Memory B cell (primary cell): ENCODE measurements at regions not wholly inside any gene's neighbourhood (a gene's known extent, or its start where the extent isn't known, plus 50 kb on each side); places are given as distances from the start of the nearest gene placed in this dataset.

ENCODE experiments used
- ATAC-seq: fragments of 150-1000 bp; cut with Tn5 transposase; 2 replicates; pipeline ENCODE4 v1.10.0; 2021; ENCODE audit warnings: low read depth, mild to moderate bottlenecking, moderate library complexity
- DNase-seq, 2 donors: peaks; one replicate each; pipeline ENCODE4 v3.0.0; 2022; ENCODE audit warnings: low spot score in 2 of 2
- H3K27ac Mint-ChIP-seq: one replicate; pipeline ENCODE4 v1.8.0; 2022; ENCODE audit warnings: mild to moderate bottlenecking, moderate library complexity, mixed read lengths
- H3K27me3 Mint-ChIP-seq: one replicate; pipeline ENCODE4 v1.8.0; 2022; ENCODE audit warnings: mixed read lengths
- H3K36me3 Mint-ChIP-seq: one replicate; pipeline ENCODE4 v1.8.0; 2022; ENCODE audit warnings: mild to moderate bottlenecking, mixed read lengths
- H3K4me1 Mint-ChIP-seq: one replicate; pipeline ENCODE4 v1.8.0; 2022; ENCODE audit warnings: mixed read lengths
- H3K4me3 Mint-ChIP-seq: one replicate; pipeline ENCODE4 v1.8.0; 2022; ENCODE audit warnings: mild to moderate bottlenecking, moderate library complexity, mixed read lengths
- H3K9me3 Mint-ChIP-seq: one replicate; pipeline ENCODE4 v1.8.0; 2022; ENCODE audit warnings: mixed read lengths

GRCh38 chr3:147773116-147773630, 364.0 kb downstream of the ZIC1 start:
- Mint-ChIP-seq H3K4me3 (no peak overlapping the region), H3K9me3 (no peaks in the 10 kb centered on the region), H3K27me3 (no peaks in the 10 kb centered on the region), H3K4me1 (no peaks in the 10 kb centered on the region), H3K27ac (no peak overlapping the region), H3K36me3 (no peaks in the 10 kb centered on the region)
- DNase-seq (no peak), ATAC-seq (no peak)

DNA sequence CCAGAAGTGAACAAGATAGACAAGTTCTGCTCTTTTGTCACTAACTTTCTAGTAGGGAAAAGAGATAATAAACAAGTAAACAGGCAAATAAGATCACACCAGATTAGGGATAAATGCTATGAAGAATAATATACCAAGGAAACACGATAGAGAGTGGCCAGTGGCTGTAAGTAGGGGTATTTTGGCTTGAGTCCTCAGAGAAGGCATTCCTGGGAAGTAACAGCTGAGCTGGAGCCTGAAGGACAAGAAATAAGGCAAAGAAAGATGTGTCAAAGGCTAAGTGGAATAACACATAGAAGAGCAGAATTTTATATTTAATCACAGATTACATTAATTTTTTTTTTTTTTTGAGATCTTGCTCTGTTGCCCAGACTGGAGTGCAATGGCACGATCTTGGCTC, 366.2 kb downstream of the ZIC1 start:
- H3K27me3 Mint-ChIP-seq = no peaks in the 10 kb centered on the region
- ATAC-seq (no peak), DNase-seq (no peak)
- no peaks in the 10 kb centered on the region for H3K36me3 Mint-ChIP-seq
- H3K4me3 Mint-ChIP-seq = no peak overlapping the region
- no peak overlapping the region for H3K27ac Mint-ChIP-seq
- H3K4me1 Mint-ChIP-seq = no peaks in the 10 kb centered on the region
- H3K9me3 Mint-ChIP-seq = no peaks in the 10 kb centered on the region

DNA sequence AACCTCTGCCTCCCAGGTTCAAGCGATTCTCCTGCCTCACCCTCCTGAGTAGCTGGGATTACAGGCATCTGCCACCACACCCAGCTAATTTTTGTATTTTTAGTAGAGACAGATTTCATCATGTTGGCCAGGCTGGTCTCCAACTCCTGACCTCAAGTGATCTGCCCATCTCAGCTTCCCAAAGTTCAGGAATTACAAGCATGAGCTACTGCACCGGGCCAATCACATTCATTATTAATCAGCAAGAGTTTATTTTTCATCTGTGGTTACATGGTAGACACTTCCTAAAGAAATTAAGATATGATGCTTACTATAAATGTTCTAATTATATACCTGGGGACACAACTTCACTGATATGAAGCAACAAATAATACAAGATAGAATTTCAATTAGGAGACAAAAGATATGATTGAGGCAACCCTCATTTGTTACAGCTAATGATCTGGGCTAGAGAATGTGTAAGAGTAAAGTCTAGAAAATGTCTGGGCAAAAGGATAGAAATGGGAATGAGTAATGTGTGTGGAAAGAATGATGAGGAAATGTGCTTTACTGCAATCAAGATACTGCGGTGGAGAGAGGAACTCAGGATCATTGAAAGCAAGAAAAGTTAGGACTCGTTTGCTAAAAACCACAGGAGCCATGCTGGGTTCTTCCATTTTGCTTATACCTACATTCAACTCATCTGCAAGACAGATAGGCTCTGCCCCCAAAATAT, 366.8 kb downstream of the ZIC1 start:
- no peak for ATAC-seq
- no peaks in the 10 kb centered on the region for H3K27me3 Mint-ChIP-seq
- H3K27ac Mint-ChIP-seq = no peak overlapping the region
- H3K9me3 Mint-ChIP-seq = no peaks in the 10 kb centered on the region
- no peak for DNase-seq
- no peak overlapping the region for H3K4me3 Mint-ChIP-seq
- no peaks in the 10 kb centered on the region for H3K4me1 Mint-ChIP-seq
- H3K36me3 Mint-ChIP-seq = no peaks in the 10 kb centered on the region

DNA sequence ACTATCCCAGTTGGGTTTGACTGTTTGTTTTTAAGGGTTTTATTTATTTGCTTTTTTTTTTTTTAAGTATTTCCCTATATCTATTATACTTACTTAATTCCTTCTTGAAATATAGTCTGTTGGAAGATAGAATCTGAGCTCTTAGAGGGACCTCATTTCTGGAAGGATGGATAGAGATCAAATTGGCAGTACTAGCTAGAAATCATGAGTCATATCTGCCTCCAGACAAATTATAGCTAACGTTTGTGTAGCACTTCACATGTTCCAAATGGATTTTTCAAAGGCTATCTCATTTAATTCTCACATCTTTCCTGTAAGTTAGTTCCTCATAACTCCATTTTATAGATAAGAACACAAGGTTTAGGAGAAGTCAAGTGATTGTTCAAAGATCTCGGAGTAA, 384.7 kb downstream of the ZIC1 start:
- Mint-ChIP-seq H3K27ac (no peak overlapping the region), H3K9me3 (peaks cover 1% of the 10 kb centered on the region)
- DNase-seq = no peak

DNA sequence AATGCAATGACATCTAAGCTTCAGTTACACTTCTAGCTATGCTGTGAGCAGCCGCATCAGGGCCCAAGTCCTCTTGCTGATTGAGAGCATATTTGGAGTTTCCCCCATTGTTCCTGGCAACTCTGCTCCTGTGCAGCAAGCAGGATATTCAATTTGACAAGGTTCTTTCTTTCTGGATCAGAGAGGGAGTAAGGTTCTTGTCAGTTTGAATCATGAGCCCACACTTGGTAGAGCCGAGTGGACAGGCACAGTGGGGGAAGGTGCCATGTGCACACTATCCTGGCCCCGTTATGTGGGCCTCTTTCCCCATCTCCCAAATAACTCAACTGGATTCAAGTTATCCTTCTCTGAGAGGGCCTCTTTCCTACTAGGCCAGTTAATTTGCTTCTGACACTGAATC, 385.4 kb downstream of the ZIC1 start:
- Mint-ChIP-seq H3K27me3 (no peaks in the 10 kb centered on the region), H3K9me3 (peaks cover 1% of the 10 kb centered on the region), H3K27ac (no peak overlapping the region), H3K4me1 (no peaks in the 10 kb centered on the region), H3K4me3 (no peak overlapping the region), H3K36me3 (no peaks in the 10 kb centered on the region)
- no peak for DNase-seq
- no peak for ATAC-seq

More for the DNA sequence above, 384.7 kb downstream of the ZIC1 start:
- Mint-ChIP-seq H3K27me3 (no peaks in the 10 kb centered on the region), H3K4me1 (no peaks in the 10 kb centered on the region), H3K36me3 (no peaks in the 10 kb centered on the region), H3K4me3 (no peak overlapping the region)
- ATAC-seq = no peak

DNA sequence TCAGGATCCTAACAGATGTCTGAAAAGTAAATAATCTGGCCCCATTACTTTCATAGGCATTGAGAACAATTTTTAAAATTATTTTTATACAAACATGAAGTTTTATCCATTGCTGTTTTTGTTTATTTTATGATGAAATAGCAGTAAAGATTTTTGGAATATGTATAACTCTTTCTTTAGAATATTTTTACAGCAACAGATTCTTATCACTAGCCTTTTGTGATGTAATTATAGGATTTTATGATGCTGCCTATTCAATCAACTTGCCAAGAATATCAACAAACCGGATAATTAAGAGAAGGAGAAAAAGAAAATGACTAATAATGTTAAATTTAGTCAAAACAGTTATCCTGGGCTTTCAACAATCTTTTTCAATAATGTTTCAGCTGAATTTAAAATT, 386.3 kb downstream of the ZIC1 start:
- ATAC-seq (no peak), DNase-seq (no peak)
- H3K36me3 Mint-ChIP-seq = no peaks in the 10 kb centered on the region
- no peaks in the 10 kb centered on the region for H3K27me3 Mint-ChIP-seq
- no peaks in the 10 kb centered on the region for H3K4me1 Mint-ChIP-seq
- H3K27ac Mint-ChIP-seq = no peak overlapping the region
- no peak overlapping the region for H3K4me3 Mint-ChIP-seq
- peaks cover 1% of the 10 kb centered on the region for H3K9me3 Mint-ChIP-seq

DNA sequence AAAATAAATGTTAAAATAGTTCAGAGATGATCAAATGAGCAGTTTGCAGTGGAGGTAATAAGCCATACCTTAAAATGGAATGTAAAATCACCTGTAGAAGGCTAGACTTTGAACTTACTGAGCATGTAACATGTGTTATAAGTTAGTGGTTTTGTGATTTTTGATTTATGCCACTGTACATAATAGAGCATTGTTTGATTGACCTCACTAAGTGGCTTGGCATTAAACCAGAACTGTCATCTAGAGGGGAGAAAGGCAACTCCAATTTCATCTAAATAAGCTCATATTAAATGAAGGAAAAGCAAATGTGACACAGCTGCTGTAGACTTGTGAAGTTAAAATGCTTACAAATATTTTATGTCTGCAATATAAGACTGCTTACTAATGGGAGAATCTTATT, 387.9 kb downstream of the ZIC1 start:
- Mint-ChIP-seq H3K36me3 (no peaks in the 10 kb centered on the region), H3K27me3 (no peaks in the 10 kb centered on the region), H3K9me3 (peaks cover 1% of the 10 kb centered on the region), H3K4me1 (no peaks in the 10 kb centered on the region), H3K27ac (no peak overlapping the region), H3K4me3 (no peak overlapping the region)
- DNase-seq = no peak
- ATAC-seq = no peak

- H3K4me3 Mint-ChIP-seq = no peak overlapping the region
- no peak for ATAC-seq
- H3K36me3 Mint-ChIP-seq = no peaks in the 10 kb centered on the region
- DNase-seq = no peak
- peaks cover 1% of the 10 kb centered on the region for H3K9me3 Mint-ChIP-seq
- H3K4me1 Mint-ChIP-seq = no peaks in the 10 kb centered on the region
- H3K27me3 Mint-ChIP-seq = no peaks in the 10 kb centered on the region
- H3K27ac Mint-ChIP-seq = no peak overlapping the region
These were observed 390.4 kb downstream of the ZIC1 start for GRCh38 chr3:147799601-147800000.

GRCh38 chr3:147807776-147808175, 398.6 kb downstream of the ZIC1 start:
- Mint-ChIP-seq H3K4me1 (no peaks in the 10 kb centered on the region), H3K27me3 (no peaks in the 10 kb centered on the region), H3K36me3 (no peaks in the 10 kb centered on the region), H3K4me3 (no peak overlapping the region), H3K9me3 (peaks cover 2% of the 10 kb centered on the region), H3K27ac (no peak overlapping the region)
- DNase-seq (no peak), ATAC-seq (no peak)

- Mint-ChIP-seq H3K36me3 (no peaks in the 10 kb centered on the region), H3K4me1 (no peaks in the 10 kb centered on the region), H3K27me3 (no peaks in the 10 kb centered on the region), H3K4me3 (no peak overlapping the region), H3K9me3 (peaks cover 2% of the 10 kb centered on the region), H3K27ac (no peak overlapping the region)
- ATAC-seq = no peak
- DNase-seq = no peak
These were observed 400.0 kb downstream of the ZIC1 start for GRCh38 chr3:147809206-147809605.

- ATAC-seq (no peak), DNase-seq (no peak)
- Mint-ChIP-seq H3K36me3 (no peaks in the 10 kb centered on the region), H3K27ac (no peak overlapping the region), H3K4me3 (no peak overlapping the region), H3K27me3 (no peaks in the 10 kb centered on the region), H3K9me3 (peaks cover 2% of the 10 kb centered on the region), H3K4me1 (no peaks in the 10 kb centered on the region)
These were observed 403.2 kb downstream of the ZIC1 start for GRCh38 chr3:147812186-147812911.

DNA sequence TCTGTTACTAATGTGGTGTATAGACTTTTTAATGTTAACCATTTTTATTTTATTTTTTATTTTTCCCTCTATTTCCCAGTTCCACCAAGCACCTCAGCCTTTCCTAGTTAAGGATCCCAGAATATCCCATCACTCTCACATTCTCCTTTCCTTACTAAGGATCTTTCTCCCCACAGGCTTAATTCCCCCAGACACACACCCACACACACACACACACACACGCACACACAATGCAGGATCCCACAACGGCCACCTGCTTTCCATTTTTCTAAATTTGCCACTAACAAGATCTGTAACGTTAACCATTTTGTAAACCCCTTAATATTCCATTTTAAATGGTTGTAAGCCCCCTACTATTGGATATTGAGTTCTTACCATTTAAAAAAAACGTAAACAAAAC, 404.1 kb downstream of the ZIC1 start:
- Mint-ChIP-seq H3K27ac (no peak overlapping the region), H3K36me3 (no peaks in the 10 kb centered on the region), H3K27me3 (no peaks in the 10 kb centered on the region), H3K4me3 (no peak overlapping the region), H3K9me3 (peaks cover 2% of the 10 kb centered on the region), H3K4me1 (no peaks in the 10 kb centered on the region)
- DNase-seq (no peak), ATAC-seq (no peak)

DNA sequence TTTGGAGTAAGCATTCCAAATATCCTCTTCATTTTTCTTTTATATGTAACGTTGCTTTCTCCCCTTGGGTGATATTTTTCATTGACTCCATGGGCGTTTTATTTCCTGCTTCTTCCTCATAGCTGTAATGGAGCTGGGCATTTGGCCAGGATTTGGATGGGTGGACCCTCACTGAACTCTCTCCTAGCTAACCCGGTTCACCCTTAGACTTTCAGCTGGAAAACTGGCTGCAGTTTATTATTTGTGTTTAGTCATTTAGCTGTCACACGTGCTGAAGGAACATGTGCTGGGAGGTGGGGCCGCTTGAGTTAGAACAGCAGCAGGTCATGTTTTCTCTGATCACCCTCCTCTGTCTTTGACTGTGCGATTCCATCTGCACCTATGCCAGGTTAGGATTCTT, 407.6 kb downstream of the ZIC1 start:
- Mint-ChIP-seq H3K4me3 (no peak overlapping the region), H3K27ac (no peak overlapping the region), H3K4me1 (no peaks in the 10 kb centered on the region), H3K27me3 (no peaks in the 10 kb centered on the region), H3K9me3 (no peaks in the 10 kb centered on the region), H3K36me3 (no peaks in the 10 kb centered on the region)
- DNase-seq (no peak), ATAC-seq (no peak)

DNA sequence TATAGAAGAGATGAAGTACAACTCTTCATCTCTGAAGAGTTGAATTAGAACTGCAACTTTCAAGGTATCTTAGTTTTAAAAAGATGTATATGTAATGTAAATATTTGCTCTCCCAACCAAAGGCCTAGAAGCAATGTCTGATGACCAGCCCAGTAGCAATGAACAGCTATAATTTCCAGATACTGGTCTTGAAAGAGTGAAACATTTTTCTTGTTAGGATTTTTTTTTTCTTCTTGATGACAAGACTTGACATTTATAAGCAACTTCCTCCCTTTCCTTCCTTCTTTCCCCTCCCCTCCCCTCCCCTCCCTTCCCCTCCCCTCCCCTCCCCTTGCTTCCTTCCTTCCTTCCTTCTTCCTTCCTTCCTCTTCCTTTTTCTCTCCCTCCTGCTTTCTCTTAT, 423.4 kb downstream of the ZIC1 start:
- Mint-ChIP-seq H3K4me1 (no peaks in the 10 kb centered on the region), H3K27ac (no peak overlapping the region), H3K9me3 (peaks cover 4% of the 10 kb centered on the region), H3K36me3 (no peaks in the 10 kb centered on the region), H3K27me3 (no peaks in the 10 kb centered on the region), H3K4me3 (no peak overlapping the region)
- DNase-seq (no peak), ATAC-seq (no peak)

DNA sequence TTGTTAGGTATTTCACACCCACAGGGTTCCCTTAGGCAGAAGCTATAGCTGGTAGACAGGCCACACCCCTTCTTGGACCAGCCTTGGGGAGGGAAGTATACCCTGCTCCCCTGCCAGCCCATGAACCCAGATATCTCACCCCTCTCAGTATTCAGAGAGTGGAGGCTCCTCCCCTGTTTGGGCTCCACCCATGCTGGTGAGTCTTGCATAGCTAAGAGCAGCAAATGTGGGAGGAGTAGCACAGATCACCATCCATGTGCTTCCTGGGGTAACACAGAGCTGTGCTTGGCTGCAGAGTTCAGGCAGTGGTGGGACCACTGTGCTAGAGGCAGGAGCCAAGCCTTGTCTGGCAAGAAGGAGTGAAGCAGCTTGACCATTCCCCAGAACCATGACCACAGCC, 427.2 kb downstream of the ZIC1 start:
- H3K27ac Mint-ChIP-seq = no peak overlapping the region

More for the DNA sequence above, 427.2 kb downstream of the ZIC1 start:
- Mint-ChIP-seq H3K4me3 (no peak overlapping the region), H3K4me1 (no peaks in the 10 kb centered on the region), H3K9me3 (peaks cover 2% of the 10 kb centered on the region), H3K27me3 (no peaks in the 10 kb centered on the region), H3K36me3 (no peaks in the 10 kb centered on the region)
- DNase-seq = no peak
- ATAC-seq = no peak
